ENCODE measurements at regions not wholly inside any gene's neighbourhood (a gene's known extent, or its start where the extent isn't known, plus 50 kb on each side); places are given as distances from the start of the nearest gene placed in this dataset.
A peak's percentile ranks its signal among the peaks of the same experiment; 100 is the strongest.
"Not testable (repeated sequence)": the region's sequence is repeated elsewhere in the genome, so short reads cannot be mapped to it uniquely, and the experiment has no call there.

- H3K9me3 ChIP-seq (ENCODE audit: control insufficient read depth, low read length); H3K4me1 ChIP-seq (ENCODE audit: control insufficient read depth, insufficient read depth, low read length); DNase-seq; intact Hi-C loops (cut with DNase I); H3K27ac ChIP-seq (ENCODE audit: low read length); H3K4me3 ChIP-seq (ENCODE audit: low read length); H3K27me3 ChIP-seq (ENCODE audit: control insufficient read depth, insufficient read depth): not testable (repeated sequence)
- peak; percentile 75 to 97 for ATAC-seq
- WGBS = 20% methylated on average over 3 of the region's 4 CpGs
Measured at GRCh38 chr15:20972762-20973161, 106.6 kb upstream of the POTEB2 start.

- ATAC-seq; H3K4me1 ChIP-seq (ENCODE audit: control insufficient read depth, insufficient read depth, low read length); H3K27ac ChIP-seq (ENCODE audit: low read length); H3K4me3 ChIP-seq (ENCODE audit: low read length); intact Hi-C loops (cut with DNase I); DNase-seq; H3K27me3 ChIP-seq (ENCODE audit: control insufficient read depth, insufficient read depth); H3K9me3 ChIP-seq (ENCODE audit: control insufficient read depth, low read length): not testable (repeated sequence)
- WGBS = 25% methylated on average over 1 of the region's 2 CpGs
Measured at GRCh38 chr15:20959299-20959698, 93.2 kb upstream of the POTEB2 start.

- DNase-seq; intact Hi-C loops (cut with DNase I); H3K27me3 ChIP-seq (ENCODE audit: control insufficient read depth, insufficient read depth); H3K9me3 ChIP-seq (ENCODE audit: control insufficient read depth, low read length); ATAC-seq; H3K4me1 ChIP-seq (ENCODE audit: control insufficient read depth, insufficient read depth, low read length); H3K27ac ChIP-seq (ENCODE audit: low read length); H3K4me3 ChIP-seq (ENCODE audit: low read length): not testable (repeated sequence)
- no CpG with 5 or more reads among the region's 2 CpGs for WGBS
Measured at GRCh38 chr15:20929322-20929721, 63.2 kb upstream of the POTEB2 start.

Small RNA genes lying in the stretch of these regions (microRNA-seq; reads per million reads assigned to microRNA genes)
- gene MIR5701-1 = 0 reads per million in 2 donors
